ENCODE measurements at regions not wholly inside any gene's neighbourhood (a gene's known extent, or its start where the extent isn't known, plus 50 kb on each side); places are given as distances from the start of the nearest gene placed in this dataset.
"Not testable (repeated sequence)": the region's sequence is repeated elsewhere in the genome, so short reads cannot be mapped to it uniquely, and the experiment has no call there.

DNA sequence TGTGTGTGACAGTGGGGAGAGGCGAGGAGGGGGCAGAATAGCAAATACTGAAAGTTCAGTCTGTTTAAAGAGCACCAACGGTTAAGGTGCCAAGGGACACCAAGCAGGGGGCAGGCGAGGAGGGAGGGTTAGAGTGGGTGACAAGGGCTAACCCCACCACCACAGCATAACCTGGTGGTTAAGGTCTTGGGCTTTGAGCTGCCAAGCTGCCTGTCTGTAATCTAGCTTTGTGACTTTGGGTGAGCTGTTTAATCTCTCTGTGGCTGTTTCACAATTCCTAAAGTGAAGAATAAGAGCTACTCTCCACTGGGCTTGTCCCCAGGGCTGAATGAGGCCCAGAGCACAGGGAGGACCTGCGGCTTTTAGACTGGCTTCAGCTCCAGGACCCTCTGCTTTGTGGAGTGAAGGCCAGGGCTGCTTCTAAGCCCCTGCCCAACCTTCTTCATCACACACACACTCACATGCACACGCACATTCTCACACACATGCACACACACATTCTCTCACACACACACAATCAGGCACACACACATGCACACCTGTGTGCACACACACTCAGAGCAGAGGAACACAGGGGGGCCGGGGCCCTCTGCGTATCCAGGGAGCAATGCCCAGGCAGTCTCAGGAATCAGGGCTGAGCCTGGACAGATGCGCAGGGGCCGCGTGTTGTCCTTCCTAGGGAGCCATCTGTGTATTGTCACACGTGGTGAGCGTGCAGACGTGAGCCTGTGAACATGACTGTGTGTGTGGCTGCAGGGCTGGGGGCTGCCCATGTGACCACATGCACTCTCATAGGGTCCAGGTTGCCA is 101.6 kb upstream of the TARDBP start:
- DNase-seq = no peak

DNA sequence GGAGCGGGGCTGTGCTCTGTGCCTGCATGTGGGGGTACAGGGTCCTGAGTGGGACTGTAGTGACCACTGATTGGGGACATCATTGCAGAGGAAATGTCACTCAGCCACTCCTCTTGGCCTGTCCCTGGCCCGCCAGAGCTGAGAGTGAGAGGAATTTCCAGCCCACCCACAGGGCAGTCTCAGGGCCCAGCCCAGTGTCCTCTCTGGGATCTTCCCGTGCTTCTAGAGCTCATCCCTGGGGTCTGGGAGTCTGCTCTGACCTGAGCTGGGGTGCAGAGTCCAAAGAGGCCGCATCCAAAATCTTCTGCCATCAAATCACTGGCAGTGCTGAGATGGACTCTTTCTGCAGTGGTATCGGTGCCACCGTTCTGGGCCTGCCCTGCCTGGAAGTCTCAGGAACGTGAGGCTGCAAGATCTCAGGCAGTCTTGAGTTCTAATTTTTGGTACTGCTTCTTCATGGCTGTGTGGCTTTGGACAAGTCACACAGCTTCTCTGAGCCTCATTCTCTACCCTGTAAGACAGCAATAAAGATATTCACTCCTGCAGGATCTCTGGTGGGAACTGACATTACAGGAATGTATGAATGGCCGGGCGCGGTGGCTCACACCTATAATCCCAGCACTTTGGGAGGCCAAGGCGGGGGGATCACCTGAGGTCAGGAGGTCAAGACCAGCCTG is 100.8 kb upstream of the TARDBP start:
- no peak for DNase-seq

DNA sequence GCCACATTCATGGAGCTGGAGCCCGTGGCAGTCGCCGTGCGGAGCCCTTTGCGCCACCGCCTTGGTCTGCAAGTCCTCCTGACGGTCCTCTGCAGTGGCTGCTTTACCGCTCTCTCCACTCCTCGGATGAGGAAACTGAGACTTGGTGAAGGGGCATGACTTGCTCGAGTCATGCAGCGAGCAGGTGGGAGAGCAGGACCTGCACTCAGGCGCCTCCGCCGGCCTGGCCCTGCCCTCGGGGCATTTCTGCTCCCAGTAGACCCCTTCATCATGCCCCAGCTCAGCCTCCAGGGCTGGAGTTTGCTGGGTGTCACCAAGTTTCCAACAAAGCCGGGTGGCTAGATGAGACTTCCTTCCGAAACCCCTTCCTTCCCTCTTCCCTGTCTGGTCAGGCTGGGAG is 100.0 kb upstream of the TARDBP start:
- DNase-seq = no peak

DNA sequence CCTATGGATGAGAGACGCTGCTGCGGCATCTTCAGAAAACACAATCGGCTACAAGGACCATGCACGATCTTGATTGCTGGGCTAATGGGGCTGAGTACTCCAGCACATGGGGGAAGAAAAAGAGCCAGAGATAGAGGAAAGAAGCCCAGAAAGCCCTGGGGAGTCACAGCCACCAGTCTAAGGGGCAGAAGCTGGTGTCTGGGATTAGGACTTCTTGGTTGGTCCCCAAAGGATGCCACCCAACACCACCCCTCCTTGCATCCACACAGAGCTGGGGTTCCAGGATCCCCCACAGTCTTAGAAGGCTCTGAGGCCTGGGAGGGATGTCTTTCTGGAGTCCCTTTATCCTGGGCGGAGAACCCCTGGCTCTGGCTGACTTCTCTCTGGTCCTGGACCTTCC is 98.4 kb upstream of the TARDBP start:
- DNase-seq = no peak

DNA sequence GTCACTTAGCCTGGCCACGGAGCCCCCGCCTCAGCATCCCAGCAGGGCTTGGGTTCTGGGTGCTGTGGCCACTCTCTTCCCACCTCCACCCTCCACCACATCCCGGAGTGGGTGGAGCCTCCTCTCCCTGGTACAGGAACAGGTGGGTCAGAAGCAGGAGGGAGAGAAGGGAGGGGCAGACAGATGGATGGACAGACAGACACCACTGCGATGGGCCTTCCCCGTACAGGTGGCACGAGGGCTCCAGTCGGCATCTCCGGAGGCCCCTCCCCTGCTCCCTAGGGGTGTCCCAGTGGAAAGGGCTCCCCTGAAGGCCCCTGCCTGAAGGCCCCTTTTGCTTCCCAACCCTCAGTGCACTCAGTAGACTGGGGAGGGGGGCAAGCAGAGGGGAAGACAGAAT is 96.9 kb upstream of the TARDBP start:
- DNase-seq = no peak

DNA sequence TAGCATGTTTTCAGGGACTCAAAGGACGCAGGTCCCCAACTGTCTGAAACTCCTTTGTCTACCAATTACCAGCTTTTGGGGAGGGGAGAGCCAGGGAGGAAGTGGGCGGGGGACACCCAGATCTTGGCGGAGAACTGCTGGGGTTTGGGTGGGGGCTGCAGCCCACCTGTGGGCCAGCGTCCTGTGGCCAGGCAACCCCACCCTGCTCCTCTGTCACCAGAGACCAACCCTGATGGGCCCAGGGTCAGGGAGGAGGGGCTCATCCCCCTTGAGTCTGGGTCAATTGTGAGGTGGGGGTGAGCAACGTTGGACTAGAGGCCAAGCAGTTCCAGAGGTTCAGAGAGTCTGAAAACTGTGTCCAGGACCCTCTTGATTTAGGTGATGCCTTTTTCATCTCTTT is 96.1 kb upstream of the TARDBP start:
- no peak for DNase-seq

DNA sequence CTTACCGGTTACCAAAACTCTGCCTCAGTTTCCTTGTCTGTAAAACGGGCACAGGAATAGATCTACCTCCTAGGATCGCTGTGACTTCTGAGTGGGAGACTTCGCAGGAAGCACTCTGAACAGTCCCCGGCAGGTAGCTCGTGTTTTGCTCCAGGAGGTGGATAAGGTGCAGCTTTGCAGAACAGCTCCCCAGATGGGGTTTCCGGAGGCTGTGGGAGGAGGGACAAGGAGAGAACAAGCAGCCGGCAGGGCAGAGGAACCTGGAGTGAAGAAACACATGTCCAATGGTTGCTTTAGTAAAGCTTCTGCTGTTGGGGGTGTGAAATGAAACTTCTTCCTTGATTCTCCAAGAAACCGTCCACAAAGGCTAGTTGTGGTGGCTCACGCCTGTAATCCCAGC is 95.5 kb upstream of the TARDBP start:
- DNase-seq = no peak

DNA sequence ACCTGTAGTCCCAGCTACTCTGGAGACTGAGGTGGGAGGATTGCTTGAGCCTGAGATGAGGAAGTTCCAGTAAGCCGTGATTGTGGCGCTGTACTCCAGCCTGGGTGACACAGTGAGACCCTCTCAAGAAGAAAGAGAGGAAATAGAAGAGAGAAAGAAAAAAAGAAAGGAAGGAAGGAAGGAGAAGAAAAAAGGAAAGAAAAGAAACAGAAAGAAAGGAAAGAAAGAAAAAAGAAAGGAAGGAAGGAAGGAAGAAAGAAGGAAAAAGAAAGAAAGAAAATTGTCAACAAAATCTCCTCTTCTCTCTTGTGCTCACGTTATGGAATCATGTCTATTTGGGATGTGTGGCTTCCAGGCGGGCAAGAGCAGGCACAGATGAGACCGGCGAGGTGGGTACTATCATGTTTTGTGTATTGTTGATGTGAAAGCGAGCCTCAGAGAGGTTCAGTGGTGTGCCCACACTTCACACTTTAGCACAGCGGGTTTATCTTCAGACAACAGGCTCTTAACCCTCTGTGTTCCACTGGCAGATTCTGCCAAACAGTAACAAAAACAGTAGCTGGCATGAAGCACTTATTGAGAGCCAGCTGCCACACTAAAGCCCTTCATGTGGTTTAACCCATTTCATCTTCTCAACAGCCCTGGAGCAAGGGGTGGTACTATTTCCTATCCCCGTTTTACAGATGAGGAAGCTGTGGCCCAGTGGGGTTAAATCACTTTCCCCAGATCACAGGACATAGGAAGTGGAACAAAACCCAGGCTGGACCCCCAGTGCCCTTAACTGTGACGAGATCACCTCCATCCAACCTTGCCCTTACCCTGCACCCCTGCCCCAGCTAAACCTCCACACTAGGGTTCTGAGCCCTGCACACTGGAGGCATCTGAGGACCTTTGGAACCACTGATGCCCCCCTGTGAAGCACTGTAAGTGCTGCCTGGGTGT is 94.7 kb upstream of the TARDBP start:
- no peak for DNase-seq

DNA sequence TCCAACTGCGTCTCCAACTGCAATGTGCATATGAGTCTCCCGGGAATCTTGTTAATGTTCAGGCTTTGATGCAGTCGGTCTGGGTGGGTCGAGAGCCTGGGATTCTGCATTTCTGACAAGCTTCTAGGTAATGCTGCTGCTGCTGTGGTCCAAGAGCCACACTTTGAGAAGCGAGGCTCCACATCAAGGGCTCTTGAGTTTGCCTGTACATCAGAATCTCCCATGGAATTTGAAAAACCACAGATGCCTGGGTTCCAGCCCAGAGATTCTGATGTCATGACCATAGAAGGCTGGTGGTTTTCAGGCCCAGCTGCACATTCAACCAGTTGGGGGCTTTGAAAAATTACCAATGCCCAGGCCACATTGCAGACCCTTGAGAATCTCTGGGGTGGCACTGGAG is 93.9 kb upstream of the TARDBP start:
- DNase-seq = no peak

DNA sequence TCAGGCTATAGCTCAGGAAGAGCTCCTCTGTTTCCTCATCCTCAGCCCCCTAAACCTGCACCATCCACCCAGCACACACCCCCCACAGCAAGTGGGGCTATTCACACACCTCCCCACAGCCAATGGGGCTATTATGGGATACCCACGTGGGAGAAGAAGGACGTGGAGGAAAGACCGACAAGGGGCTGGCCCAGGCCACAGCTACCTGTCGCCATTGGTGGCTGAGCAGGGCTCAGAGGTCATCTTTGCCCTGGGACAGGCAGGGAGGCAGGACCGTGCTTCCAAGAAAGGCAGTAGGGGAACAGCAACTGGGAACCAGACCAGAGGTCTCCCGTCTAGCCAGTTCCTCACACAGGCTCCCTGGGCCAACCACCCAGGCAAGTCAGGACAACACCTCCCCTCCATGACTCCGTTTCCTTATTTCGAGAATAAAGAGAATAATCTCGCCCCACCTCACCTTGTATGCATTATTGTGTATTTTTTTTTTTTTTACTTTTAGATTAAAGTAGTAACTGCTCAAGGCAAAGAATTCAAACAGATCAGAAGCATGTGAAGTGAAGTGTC is 92.3 kb upstream of the TARDBP start:
- no peak for DNase-seq

DNA sequence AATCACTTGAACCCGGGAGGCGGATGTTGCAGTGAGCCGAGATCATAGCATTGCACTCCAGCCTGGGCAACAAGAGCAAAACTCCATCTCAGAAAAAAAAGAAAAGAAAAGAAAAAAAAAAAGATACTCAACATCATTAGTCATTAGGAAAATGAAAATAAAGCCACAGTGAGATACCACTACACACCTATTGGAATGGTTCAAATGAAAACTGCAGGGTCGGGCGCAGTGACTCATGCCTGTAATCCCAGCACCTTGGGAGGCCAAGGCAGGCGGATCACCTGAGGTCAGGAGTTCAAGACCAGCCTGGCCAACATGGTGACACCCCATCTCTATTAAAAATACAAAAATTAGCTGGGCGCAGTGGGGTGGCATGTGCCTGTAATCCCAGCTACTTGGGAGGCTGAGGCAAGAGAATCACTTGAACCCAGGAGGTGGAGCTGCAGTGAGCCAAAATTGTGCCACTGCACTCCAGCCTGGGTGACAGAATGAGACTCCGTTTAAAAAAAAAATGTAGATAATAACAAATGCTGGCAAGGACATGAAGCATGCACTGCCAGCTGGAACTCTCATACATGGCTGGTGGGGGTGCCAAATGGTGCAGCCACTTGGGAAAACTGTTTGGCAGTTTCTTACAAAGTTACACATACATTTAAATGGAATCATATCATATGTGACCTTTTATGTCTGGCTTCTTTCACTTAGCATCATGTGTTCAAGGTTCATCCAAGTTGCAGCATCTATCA is 90.0 kb upstream of the TARDBP start:
- DNase-seq = not testable (repeated sequence)

DNA sequence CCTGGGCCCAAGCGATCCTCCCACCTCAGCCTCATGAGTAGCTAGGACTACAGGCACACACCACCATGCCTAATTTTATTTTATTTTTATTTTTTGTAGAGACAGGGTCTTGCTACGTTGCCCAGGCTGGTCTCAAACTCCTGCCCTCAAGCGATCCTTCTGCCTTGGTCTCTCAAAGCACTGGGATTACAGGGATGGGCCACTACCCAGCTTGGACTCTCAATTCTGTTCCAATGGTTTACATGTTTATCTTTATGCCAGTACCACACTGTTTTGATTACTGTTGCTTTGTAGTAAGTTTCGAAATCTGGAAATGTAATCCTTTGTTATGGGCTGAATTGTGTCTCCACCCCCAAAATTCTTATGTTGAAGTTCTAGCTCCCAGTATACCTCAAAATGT is 88.4 kb upstream of the TARDBP start:
- DNase-seq = no peak

DNA sequence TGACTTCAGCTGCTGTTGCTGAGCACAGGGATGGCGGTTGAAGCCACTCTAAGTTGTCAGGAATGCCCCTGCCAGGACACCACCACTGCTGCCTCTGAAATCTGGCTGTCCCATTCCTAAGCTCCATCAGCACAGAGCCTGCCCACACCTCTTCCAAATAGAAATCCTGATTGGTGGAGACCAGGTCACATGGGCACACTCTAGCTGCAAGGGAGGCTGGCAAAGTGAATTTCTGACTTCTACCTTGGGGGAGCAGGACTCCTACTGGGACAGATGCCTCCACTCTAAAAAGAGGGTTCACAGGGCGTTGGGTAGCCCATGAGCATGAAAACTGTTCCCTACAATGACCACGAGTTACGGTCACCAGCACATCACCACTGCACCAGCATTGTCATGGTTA is 83.8 kb upstream of the TARDBP start:
- no peak for DNase-seq

DNA sequence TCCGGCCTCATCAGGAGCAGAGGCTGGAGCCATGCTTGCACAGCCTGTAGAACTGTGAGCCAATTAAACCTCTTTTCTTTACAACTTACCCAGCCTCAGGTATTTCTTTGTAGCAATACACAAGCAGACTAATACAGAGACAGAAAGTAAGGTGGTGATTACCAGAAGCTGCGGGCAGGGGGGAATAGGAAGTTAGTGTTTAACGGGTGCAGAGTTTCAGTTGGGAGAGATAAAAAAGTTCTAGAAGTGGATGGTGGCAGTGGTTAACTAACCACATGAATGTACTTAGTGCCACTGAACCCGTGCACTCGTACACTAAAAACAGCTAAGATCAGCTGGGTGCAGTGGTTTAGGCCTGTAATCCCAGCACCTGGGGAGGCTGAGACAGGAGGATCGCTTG is 80.4 kb upstream of the TARDBP start:
- DNase-seq = no peak

DNA sequence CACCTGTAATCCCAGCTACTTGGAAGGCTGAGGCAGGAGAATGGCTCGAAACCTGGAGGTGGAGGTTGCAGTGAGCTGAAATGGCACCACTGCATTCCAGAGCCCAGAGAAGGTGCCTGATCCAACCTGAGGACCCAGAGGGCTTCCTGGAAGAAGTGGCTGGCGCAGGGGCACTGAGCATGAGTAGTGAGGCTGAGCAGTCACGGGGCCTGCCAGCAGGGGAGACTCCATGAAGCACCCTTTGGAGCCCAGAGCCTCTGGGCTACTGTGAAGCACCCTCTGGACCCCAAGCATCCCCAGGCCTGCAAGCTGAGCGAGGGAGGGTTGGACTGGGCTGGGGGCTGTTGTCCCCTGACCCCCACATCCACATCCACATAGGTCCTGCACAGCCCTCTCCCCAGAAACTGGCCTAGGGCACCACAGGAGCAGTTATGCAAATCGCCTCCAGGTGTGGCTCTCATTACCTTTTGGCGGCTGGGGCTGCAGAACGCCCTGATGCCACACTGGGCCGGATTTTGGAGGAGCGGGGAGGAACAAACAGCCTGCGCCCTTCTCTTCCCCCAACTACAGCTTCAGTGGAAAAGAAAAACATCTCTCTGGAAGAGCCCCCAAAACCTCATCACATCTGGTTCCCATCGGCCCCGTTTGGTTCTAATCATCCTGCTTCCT is 78.2 kb upstream of the TARDBP start:
- DNase-seq = no peak

DNA sequence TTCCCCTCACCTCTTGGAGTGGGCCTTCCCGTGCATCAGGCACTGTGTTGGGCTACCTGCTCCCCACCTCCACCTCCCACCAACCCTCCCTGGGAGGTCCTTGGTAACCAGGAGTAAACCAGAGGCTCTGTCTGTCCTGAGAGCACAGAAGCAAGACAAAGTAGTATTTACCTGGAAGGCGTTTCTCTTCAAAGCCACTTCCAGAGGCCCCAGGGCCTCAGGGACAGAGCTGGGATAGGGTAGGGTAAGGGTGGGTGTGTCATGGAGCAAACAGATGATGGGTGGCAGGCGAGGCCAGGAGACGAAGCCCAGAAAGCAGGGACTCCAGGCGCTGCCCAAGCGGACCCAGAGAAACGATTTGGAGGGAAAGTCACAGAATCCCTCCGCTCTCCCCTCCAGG is 77.2 kb upstream of the TARDBP start:
- no peak for DNase-seq

DNA sequence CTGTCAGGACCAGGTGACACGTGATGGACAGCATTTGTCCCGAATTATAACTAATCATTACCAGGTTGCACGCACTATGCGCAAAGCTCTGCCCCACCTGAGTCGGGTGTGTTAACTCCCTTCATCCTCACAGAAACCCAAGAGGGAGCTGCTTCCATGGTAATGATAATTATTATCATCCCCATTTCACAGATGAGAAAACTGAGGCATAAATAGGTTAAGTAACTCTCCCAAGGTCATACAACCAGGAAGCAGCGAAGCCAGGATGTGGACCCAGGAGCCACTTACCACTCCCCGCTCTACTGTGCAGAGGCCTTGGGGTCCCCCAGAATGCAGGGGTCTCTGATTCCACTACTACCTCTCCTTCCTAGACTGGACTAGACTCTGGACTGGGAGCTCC is 76.7 kb upstream of the TARDBP start:
- no peak for DNase-seq

DNA sequence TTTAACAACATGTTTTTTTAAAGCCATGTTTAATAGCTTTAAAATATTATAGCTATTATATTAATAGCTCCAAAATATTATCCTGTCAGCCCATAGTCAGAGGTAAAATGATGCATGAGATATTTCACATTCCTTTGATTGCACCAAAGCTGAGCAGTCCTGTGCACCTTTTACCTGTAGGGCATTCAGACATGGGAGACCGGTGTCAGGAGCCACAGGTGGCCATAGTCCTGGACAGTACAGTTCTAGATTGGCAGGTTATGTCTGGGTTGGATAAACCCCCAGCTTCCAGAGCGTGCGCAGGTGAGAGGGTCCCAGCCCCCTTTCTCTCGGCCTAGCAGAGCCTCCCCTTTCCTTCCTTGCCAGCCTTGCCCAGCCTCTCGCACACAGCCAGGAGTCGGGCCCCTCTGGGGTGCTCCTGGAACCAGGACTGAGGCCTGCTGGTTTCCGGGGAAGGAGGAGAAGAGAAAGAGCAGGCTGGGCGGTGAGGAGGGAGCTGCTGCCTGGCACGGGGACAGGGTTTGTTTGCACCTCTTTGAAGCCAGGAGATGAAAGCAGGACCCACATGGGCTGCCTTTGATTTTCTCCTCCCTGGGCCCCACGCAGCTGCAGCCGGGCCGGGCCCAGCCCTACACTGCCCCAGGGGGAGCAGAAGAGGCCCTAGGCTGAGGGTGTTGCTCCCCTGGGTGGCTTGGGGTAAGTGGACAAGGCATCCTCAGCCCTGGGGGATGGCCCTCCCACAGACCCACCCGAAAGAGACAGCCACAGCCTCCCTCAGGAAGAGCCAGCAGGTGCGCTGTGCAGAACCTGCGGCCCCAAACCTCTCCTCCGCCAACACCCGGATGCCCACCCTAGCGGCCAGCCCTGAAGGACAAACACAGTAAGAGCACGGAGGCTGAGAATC is 75.2 kb upstream of the TARDBP start:
- no peak for DNase-seq

DNA sequence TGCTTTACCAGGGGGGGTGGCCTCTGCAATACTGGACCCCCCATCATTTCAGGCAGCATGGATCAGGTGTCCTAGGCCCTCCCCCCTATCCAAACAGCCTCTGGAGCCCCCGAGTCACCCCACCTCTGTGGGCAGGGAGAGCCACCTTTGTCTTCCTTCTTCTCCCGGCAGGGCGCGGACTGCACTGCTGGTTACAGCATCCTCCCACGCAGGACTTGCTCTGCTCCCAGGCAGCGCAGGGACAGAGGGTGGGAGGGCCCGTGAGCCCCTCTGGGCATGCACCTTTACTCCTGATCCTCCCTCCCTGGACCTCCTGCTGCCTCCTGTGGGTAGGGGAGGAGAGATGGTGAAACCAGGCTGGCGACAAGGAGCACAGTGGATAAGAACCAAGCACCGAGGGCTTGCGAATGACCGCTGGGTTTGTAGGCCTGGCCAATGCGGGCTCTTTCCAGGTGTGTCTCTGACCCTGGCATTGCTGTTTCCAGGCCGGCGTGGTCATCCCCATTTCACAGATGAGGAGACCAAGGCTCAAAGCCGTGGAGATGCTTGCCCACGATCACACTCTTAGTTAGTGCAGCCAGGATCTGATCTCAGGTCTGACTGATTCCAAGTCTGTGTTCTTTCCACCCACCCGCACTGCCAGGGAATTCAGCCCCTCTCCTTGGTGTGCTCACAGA is 73.6 kb upstream of the TARDBP start:
- DNase-seq = no peak

Data from amygdala (tissue), 56 donors.